ENCODE measurements at regions not wholly inside any gene's neighbourhood (a gene's known extent, or its start where the extent isn't known, plus 50 kb on each side); places are given as distances from the start of the nearest gene placed in this dataset.

DNA sequence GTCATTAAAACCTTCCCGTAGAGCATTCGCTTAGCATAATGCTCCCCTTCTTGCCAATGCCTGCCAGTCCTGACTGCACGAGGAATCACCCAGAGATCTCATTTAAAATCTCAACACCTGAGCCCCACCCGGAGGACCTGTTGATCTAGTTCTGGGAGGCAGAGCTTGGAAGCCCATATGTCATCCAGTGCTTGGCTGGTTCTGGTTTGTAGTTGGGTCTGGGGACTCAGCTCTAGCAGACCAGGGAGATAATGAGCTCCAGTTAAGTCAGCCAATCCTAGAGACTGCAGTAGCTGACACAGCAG is 131.8 kb upstream of the DAP start:
- TF ChIP-seq EP300 (IDR thresholded peaks at IDR 0.05), result no peak
- TF ChIP-seq, protein P1, sequence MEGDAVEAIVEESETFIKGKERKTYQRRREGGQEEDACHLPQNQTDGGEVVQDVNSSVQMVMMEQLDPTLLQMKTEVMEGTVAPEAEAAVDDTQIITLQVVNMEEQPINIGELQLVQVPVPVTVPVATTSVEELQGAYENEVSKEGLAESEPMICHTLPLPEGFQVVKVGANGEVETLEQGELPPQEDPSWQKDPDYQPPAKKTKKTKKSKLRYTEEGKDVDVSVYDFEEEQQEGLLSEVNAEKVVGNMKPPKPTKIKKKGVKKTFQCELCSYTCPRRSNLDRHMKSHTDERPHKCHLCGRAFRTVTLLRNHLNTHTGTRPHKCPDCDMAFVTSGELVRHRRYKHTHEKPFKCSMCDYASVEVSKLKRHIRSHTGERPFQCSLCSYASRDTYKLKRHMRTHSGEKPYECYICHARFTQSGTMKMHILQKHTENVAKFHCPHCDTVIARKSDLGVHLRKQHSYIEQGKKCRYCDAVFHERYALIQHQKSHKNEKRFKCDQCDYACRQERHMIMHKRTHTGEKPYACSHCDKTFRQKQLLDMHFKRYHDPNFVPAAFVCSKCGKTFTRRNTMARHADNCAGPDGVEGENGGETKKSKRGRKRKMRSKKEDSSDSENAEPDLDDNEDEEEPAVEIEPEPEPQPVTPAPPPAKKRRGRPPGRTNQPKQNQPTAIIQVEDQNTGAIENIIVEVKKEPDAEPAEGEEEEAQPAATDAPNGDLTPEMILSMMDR (IDR thresholded peaks at IDR 0.05), result no peak
